ENCODE measurements at regions not wholly inside any gene's neighbourhood (a gene's known extent, or its start where the extent isn't known, plus 50 kb on each side); places are given as distances from the start of the nearest gene placed in this dataset.
"Not testable (repeated sequence)": the region's sequence is repeated elsewhere in the genome, so short reads cannot be mapped to it uniquely, and the experiment has no call there.

DNA sequence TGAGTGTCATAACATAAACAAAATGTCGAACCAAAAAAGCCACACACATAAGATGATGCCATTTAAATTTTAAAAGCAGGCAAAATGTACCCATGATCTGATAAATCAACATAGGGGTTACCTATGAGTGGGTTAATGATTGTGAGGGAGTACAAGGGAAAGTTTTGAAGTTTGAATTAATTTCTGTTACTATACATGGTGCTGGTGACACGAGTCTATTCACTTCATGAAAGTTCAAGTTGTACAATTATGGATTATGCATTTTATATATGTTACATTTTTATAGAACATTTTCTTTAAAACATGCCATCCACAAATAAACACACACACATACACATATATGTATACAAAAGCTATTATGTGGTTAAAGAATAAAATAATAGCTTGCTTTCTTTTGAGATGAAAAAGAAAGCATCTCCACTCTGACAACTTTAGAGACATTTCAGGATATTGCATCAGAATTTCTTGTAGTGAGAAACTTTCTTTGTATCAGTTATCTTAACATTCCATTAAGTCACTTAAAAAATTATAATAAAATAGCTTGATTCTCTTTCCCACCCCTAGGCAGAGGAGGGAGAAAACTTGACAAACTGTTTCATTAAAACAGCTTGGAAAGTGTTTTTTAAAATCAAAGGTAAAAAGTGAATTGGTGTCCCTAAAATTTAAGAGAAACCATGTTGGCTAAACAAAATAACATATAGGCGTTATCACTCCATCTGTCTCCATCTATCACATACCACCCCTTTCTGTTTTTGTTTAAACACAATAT, 891.8 kb upstream of the NDST4 start:
- no peak for DNase-seq

DNA sequence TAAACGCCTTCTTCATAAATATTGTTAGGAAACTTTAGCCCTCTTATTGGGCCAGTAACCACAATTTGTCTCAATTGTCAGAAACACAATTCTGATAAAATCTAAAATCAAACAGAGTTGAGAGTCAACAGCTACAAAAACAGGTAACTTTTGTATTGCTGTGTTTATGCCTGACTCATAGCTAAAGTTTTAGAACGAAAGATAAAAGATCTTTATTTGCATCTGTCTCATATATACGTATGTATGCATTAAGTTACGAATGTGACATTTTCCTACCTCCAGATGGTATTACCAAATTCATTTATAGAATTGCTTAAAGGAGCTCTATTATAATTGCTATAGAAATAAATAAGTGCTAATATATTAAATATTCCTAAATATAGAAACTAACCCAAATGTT, 887.9 kb upstream of the NDST4 start:
- DNase-seq: no peak

DNA sequence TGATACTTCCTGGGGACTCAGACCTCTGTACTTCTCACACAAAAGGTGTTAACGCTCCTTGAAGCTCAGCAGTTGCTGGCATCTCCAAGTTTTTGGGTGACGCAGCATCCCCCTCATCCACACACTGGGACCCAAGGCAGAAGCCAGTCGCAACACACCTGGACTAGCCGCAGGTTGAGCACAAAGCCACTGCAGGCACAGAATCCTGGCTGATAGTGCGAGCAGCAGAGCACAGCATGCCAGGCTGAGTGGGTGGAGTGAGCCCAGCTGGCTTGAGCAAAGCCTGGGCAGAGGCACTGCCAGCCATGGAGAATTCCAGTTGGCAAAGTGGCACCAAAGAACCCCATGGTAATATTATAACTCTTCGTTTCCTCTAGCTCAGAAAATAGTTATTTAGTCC, 873.2 kb upstream of the NDST4 start:
- DNase-seq: no peak

DNA sequence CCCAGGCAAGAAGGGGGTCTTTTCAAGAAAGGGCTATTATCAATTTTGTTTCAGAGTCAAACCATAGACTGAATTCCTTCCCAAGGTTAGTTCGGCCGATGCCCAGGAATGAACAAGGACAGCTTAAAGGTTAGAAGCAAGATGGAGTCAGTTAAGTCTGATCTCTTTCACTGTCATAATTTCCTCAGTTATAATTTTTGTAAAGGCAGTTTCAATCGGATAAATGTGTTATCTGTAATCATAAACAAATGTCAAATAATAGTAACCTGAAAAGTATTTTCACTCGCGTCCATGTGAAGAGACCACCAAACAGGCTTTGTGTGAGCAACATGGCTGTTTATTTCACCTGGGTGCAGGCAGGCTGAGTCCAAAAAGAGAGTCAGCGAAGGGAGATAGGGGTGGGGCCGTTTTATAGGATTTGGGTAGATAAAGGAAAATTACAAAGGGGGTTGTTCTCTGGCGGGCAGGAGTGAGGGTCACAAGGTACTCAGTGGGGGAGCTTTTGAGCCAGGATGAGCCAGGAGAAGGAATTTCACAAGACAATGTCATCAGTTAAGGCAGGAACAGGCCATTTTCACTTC, 862.1 kb upstream of the NDST4 start:
- DNase-seq: not testable (repeated sequence)

DNA sequence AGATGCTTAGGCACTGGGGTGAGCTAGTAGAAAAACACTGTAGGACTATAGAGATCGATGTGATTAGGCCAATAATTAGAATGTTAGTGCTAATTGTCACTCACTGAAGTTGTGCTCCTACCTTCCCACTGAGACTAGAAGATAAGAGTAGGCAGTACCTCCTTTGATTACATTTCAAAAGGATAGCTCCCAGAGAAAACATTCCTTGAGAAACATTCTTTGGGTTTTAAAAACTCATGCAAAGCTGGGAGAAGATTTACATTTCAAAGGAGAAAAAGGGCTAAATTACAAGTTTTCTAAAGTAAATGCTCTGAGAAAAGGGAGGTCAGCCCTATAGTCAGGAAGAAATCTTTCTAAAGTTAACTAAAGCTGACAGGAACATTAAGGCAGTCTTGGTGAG, 860.3 kb upstream of the NDST4 start:
- no peak for DNase-seq

DNA sequence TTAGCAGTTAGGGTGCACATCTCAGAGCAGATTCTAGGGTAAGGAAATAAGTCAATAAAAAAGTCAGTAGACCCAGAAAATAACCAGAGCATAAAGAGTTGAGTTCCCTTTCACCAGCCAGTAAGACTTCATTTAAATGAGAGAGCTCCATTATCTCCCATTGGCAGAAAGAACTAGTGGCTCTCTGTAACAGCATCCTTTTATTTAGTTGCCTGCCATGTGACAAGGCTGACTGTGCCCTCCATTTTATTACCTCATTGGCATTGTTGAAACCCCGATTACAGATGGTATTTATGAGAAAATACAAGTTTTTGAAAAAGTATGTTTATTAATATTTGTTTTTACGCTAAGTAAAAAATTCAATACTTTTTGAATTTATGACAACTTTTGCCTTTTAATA, 859.5 kb upstream of the NDST4 start:
- no peak for DNase-seq

DNA sequence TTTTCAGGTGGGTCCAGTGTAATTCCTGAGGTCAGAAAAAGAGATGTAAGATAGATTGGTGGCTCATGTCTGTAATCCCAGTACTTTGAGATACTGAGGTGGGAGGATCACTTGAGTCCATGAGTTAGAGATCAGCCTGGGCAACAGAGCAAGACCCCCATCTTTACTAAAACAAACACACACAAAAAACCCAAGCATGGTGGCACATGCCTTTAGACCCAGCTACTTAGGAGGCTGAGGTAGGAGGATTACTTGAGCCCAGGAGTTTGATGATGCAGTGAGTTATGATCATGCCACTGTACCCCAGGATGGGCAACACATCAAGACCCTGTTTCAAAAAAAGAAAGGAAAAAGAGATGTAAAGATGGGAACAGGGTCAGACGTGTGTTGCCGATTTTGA, 857.4 kb upstream of the NDST4 start:
- DNase-seq: no peak

DNA sequence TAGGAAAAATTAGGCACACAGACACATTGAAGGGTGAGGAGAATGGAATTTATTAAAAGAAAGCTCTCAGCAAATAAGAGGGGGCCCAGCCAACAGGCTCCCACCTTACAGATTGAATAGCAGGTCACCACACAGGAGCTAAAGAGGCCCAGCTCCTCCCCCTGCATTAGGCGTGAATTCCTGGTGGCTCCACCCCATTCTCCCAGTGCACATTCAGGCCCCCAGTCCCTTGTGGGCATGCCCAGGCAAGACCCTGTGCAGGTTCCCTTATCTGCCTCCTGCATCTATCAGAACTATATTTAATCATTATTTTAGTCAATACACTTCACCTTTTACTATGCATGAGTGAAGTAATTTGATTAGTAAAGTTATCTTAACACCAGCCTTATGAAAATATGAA, 856.3 kb upstream of the NDST4 start:
- no peak for DNase-seq

DNA sequence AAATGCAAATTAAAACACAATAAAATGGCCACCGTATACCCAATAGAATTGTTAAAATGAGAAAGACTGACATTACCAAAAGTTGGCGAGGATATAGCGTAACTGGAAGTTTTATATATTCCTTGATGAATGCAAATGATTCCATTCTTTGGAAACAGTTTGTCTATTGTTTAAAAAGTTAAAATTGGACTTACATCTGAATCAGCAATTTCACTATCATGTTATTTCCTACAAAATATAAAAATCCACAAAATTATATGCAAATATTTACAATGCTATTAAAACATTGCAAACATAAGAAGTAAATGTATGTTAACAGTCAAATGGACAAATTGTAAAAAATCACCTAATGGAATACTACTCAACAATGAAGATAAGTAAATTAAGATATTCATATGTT, 852.2 kb upstream of the NDST4 start:
- no peak for DNase-seq

DNA sequence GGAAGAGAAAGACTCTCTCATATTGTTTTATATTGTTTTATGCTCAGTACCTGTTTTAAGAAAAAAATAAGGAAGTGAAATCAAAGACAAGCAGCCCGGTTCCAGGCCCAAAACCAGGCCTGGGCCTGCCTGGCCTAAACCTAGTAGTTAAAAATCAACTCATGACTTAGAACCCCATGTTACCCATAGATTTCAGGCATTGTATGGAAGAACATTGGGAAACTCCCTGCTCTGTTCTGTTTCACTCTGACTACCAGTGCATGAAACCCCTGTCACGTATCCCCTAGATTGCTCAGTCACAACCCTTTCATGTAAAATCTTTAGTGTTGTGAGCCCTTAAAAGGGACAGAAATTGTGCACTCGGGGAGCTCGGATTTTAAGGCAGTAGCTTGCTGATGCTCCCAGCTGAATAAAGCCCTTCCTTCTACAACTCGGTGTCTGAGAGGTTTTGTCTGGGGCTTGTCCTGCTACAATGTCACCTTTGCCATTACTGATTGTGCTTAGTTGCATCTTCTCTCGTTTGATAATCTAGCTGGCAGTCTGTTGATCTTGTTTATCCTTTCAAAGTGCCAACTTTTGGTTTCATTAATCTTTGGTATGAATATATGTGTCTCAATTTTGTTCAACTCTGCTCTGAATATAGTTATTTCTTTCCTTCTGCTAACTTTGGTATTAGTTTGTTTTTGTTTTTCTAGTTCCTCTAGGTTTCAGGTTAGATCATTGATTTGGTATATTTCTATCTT, 842.8 kb upstream of the NDST4 start:
- DNase-seq: not testable (repeated sequence)

DNA sequence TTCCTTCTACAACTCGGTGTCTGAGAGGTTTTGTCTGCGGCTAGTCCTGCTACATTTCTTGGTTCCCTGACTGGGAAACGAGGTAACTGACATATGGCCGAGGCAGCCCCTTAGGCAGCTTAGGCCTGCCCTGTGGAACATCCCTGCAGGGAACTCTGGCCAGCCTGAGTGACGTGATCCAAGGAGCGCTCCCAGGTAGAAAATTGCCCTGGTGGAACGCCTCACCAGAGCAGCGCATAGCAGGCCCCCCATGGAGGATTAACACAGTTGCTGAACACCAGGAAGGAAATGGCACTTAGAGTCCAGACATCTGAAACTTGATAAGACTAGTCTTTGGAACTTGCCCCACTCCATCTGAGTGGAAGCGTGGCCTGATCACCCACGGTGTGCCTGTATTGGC, 837.4 kb upstream of the NDST4 start:
- DNase-seq: no peak

DNA sequence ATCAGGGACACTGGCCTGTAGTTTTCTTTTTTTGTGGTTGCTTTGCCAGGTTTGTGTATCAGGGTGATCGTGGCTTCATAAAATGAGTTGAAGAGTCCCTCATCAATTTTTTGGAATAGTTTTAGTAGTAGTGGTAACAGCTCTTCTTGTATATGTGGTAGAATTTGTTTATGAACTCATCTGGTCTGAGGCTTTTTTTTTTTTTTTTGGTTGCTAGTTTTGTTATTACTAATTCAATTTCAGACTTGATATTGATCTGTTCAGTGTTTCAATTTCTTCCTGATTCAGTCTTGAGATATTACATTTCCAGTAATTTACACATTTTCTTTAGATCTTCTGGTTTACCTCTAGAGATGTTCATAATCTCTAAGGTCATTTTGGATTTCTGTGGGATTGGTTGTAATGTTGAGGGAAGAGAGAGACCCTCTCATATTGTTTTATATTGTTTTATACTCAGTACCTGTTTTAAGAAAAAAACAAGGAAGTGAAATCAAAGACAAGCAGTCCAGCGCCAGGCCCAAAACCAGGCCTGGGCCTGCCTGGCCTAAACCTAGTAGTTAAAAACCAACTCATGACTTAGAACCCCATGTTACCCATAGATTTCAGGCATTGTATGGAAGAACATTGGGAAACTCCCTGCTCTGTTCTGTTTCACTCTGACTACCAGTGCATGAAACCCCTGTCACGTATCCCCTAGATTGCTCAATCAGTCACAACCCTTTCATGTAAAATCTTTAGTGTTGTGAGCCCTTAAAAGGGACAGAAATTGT, 836.7 kb upstream of the NDST4 start:
- DNase-seq: not testable (repeated sequence)

DNA sequence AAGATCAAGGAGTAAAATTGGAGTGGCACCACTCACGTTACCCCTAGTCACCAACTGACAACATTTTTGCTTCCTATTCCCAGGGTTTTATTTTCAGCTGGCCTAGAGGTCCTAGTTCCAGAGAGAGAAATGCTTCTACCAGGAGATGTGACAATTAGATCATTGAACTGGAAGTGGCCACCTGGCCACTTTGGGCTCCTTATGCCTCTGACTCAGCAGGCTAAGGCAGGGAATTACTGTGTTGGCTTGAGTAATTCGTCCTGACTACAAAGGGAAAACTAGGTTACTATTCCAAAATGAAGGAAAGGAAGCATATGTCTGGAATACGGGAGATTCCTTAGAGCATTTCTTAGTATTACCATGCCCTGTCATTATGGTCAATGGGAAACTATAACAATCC, 831.6 kb upstream of the NDST4 start:
- no peak for DNase-seq

DNA sequence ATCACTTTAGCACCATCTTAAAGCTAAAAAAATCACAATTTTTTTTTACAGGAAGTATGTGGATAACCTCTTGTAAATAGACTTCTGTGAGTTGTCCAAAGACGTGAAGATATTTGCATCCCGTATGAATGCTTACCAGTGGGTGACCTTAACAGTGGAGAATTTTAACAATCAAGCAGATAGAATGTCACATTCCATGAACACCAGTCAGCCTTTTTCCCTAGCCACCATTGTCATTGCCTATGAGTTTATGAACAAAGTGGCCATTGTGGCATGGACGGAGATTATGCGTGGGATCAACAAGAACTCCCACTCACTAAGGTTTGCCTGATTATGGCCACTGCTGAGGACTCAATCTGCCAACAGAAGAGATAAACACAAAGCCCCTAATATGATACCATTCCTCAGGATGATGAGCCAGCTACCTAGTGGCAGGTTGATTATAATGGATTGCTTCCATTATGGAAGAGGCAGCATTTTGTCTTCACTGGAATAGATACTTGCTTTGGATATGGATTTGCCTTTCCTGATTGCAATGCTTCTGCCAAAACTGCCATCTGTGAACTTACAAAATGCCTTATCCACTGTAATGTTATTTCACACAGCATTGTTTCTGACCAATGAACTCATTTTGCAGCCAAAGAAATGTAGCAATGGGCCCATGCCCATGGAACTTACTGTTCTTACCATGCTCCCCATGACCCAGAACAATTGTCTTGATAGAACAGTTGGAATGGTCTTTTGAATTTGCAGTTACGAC, 830.9 kb upstream of the NDST4 start:
- DNase-seq: no peak

DNA sequence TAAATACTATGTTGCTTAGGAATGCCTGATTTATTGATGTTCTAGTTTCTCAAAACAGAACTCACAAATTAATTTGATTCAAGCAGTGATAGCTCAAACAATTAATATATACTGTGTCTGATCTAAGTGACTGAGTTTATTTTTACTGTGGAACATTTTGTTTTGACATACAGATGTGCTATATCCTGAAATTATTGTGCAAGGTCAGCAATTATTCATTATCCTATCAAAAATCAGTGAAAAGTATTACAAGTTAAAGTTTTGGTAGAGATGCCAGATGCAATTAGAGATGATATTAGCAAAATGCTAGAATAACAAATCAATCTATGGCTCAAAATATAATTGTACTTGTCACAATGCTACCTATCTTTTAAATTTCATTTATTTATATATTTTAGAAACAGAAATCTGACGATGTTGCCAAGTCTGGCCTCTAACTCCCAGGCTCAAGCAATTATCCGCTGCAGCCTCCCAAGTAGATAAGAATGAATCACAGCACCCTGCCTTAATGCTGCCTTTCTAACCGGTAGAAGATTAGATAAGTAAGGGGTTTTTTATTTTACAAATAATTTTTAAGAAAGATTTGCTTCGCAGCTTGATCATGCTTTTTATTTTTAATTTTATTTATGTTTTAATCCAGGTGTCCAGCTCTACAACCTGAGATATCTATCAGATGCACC, 825.5 kb upstream of the NDST4 start:
- DNase-seq: no peak

DNA sequence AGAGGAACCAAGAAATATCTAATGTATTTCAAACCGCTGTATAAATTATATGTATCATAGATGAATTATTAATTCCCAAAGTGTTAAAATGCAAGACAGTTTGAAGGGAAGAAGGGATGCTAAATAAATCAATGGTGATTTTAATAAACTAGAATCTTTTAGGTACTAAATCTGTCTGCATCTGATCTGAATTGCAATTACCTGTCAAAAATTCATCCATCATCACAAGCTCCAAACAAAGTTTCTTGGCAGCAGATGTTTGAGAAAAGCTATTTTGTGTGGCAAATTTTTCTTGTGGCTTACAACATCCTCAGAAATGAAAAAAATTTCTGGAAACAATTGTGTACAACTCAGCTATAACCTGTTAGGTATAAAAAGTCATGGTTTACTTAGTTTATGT, 816.0 kb upstream of the NDST4 start:
- no peak for DNase-seq

DNA sequence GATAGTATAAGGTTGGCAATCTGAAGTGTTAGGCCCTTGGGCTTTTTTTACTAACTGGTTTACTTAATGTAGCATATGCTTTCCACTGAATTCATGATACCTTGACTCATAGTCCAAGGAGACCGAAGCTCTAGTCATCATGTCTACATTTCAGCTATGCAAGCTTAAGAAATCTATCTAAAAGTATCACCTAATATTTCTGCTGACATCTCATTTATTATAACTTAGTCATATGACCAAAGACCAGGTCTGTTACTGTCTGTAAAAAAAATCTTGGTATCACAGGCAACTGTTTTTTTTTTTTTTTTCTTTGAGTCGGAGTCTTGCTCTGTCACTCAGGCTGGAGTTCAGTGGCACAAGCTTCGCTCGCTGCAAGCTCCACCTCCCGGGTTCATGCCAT, 814.0 kb upstream of the NDST4 start:
- DNase-seq: no peak

DNA sequence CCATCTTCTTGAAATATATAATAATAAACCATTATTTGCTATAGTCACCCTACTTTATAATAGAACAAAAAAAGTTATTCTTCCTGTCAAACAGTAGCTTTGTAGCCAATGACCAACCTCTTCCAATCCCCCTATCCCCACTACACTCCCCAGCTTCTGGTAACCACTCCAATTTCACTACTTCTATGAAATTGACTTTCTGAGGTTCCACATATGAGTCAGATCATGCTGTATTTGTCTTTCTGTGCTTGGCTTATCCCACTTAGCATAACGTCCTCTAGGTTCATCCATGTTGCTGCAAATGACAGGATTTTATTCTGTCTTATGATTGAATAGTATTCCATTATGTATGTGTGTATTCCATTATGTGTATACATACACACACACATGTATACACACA, 809.7 kb upstream of the NDST4 start:
- DNase-seq: no peak

DNA sequence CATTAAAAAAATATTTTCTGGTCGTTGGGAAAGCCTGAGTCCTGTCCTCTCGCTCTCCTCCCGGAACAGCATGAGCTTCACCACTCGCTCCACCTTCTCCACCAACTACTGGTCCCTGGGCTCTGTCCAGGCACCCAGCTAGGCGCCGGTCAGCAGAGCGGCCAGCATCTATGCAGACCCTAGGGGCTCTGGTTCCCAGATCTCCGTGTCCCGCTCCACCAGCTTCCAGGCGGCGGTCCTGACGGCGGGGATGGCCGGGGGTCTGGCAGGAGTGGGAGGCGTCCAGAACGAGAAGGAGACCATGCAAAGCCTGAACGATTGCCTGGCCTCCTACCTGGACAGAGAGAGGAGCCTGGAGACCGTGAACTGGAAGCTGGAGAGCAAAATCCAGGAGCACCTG, 807.2 kb upstream of the NDST4 start:
- DNase-seq: no peak

DNA sequence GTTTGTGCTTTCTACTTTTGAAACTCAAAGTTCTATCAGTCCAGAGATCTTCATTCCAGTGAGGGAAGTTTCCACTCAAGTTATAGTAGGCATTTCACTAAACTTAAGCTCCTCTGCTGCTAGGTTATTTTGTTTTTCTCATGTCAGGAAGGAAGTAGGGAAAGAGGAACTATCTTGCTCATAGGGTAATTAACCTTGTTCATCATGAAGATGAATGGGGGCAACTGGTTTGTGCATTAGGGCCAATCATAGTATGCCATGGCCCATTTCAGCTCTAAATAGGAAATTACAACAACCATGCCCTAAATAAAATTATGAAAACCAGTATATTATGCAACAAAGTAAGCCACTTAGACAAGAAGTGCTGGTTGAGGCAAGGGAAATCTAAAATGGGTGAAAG, 804.7 kb upstream of the NDST4 start:
- DNase-seq: no peak

DNA sequence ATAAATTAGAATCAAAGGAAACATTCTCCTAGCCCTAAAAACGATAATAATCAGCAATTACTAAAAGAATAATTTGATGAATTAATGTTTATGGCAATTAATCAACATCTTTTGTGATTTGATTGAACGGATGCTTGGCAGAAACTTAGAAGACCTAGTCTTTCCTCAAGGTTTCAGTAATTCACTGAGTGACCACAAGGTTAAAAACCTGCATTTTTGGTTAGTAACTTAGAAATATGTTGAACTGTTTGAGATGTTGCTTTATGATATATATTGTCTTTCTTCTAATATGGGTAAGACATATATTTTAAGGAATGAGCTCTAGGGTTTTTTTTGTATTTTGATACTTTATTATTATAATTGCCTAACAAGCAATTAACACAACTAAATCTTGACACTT, 793.0 kb upstream of the NDST4 start:
- no peak for DNase-seq

DNA sequence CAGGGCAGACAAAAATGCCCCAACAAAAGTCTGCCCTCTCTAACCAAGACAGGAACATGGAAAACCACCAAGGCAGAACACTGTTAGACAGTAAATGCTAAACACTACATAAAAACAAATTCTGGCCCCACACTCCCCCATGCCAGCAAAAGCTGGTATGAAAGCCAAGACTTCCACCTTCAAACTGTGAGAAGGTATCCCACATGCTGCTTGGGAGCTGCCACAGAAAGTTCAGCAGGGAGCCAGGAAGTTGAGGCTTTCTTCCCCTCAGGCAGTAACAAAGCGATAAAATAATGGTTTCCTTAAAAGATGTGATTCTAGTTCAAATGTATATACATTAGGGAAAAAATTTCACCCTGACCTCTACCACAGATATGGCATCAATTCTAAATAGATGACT, 770.4 kb upstream of the NDST4 start:
- no peak for DNase-seq
